Coronary artery (tissue), 2 donors: ENCODE measurements at regions not wholly inside any gene's neighbourhood (a gene's known extent, or its start where the extent isn't known, plus 50 kb on each side); places are given as distances from the start of the nearest gene placed in this dataset.

Experiments
- DNase-seq: peaks from one replicate; pipeline ENCODE4 v3.0.0-alpha.2; 2017; ENCODE audit warnings: low spot score
- H3K27ac ChIP-seq, 2 donors: fragments of 200-600 bp; sonication (generic); one replicate each; pipeline ENCODE4 v1.5.1; 2016 to 2019
- H3K4me3 ChIP-seq: fragments of 200-600 bp; sonication (generic); 2 replicates; pipeline ENCODE4 v1.5.1; 2016; ENCODE audit warnings: mild to moderate bottlenecking, moderate library complexity
- TF ChIP-seq, protein P1 (sequence below): fragments of 200-600 bp; sonication (generic); IDR thresholded peaks from one replicate; pipeline ENCODE4 v1.5.1; 2019; ENCODE audit warnings: antibody characterized with exemption

DNA sequence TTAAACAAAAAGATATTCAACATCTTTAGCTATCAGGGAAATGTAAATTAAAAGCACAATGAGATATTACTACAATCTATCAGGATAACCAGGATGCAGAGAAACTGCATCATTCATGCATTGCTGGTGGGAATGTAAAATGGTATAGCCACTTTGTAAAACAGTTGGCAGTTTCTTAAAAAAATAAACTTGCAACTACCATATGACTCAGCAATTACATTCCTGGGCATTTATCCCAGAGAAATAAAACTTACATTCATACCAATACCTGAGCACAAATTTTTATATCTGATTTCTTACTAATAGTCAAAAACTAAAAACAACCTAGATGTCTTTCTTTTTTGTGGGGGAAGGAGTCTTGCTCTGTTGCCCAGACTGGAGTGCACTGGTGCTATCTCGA is 190.3 kb upstream of the TAB2 start:
- no peak overlapping the region for H3K4me3 ChIP-seq
- TF ChIP-seq, protein P1, sequence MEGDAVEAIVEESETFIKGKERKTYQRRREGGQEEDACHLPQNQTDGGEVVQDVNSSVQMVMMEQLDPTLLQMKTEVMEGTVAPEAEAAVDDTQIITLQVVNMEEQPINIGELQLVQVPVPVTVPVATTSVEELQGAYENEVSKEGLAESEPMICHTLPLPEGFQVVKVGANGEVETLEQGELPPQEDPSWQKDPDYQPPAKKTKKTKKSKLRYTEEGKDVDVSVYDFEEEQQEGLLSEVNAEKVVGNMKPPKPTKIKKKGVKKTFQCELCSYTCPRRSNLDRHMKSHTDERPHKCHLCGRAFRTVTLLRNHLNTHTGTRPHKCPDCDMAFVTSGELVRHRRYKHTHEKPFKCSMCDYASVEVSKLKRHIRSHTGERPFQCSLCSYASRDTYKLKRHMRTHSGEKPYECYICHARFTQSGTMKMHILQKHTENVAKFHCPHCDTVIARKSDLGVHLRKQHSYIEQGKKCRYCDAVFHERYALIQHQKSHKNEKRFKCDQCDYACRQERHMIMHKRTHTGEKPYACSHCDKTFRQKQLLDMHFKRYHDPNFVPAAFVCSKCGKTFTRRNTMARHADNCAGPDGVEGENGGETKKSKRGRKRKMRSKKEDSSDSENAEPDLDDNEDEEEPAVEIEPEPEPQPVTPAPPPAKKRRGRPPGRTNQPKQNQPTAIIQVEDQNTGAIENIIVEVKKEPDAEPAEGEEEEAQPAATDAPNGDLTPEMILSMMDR, result no peak
- H3K27ac ChIP-seq, result no peak overlapping the region
- DNase-seq, result no peak

DNA sequence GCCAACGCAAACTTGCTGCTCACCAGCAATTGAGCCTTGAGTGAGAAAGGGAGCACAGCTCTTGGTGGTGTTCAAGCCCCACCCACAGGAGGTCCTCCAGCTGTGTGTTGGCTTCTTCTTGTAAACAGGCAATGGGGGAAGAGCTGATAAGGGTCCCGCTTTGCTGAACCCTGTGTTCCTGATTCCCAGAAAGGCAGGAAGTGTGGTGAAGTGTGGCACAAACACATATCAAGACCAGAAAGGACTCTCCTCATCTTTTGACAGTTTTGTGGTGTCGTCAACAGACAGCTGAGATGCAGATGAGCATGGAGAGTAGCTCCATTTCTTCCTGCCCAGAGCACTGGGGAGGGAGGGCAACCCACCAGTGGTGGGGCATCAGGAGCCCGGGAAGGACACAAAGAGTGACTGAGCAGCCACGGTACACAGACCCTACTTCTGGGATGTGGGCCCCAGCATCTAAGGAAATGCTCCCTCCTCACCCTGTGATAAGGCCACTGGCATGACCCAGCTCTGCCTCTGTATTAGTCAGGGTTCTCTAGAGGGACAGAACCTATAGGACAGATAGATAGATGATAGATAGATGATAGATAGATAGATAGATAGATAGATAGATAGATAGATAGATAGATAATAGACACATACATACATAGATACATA is 188.9 kb upstream of the TAB2 start:
- DNase-seq, result no peak
- Histone ChIP-seq H3K4me3 (no peak overlapping the region), H3K27ac (no peak overlapping the region)
- TF ChIP-seq, protein P1, result no peak

DNA sequence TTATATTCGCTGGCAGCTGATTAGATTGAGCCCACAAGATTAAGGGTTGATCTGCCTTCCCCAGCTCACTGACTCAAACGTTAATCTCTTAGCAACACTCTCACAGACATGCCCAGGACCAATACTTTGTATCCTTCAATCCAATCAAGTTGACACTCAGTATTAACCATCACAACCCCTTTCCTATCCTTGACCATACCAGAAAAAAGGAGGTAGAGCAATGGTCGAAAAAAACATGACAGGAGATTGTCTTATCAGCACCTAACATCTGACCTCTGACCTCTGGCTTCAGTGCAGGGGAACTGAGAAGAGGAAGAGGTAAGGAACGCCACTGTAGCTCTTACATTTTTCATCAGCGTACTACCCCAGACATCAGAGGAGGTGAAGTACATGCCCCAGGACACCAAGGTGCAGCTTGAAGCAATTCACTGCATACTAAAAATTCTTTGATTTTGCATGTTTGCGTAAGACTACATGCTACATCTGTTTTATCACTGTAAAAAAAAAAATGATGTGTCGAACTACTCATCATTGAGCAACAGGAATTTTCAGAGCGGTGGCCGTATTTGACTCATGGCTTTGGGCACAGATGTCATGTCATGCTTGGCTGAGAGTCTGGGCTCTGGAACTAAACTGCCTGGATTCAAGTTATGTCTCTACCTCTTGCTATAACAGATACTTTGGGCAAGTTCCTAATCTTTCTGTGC is 188.0 kb upstream of the TAB2 start:
- Histone ChIP-seq H3K27ac (no peak overlapping the region), H3K4me3 (no peak overlapping the region)
- DNase-seq, result no peak
- TF ChIP-seq, protein P1, result no peak

DNA sequence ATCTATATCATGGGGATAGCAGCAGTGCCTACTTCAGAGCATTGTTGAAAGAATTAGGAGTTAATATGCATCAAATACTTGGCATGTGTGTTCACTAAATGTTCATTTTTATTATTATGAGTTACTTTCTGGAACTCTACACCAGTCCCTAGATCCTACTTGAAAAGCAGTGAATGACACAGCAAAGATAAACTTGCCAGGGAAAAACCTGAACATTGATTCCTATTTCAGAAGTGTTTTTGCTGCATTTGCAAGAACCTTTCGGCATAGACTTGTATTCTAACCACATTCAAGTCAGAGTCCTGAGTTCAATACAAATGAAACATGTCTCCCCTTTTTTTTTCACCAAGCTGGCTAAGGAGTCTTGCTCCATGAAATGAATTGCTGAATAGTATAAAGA is 187.4 kb upstream of the TAB2 start:
- H3K4me3 ChIP-seq, result no peak overlapping the region
- no peak overlapping the region for H3K27ac ChIP-seq
- no peak for DNase-seq
- TF ChIP-seq, protein P1, result no peak

DNA sequence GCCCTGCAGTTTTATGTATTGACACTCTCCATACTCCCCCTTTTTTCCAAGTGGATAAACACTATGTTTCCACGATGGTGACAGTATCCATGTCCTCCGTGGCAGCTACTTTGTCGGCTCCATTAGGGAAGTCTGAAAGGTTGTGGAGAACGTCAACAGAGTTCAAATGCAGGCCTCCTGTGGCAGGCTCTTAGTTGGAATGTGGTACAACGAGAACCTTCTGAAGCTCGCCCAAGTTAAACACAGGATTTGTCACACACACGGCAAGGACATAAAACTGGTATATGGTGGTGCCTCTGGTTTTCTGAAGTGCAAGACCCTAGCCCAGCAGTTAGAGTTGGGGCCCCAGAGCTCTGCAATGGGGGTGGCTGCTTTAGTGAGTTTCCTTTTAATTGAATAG is 187.0 kb upstream of the TAB2 start:
- DNase-seq, result no peak
- Histone ChIP-seq H3K4me3 (no peak overlapping the region), H3K27ac (no peak overlapping the region)
- TF ChIP-seq, protein P1, result no peak

DNA sequence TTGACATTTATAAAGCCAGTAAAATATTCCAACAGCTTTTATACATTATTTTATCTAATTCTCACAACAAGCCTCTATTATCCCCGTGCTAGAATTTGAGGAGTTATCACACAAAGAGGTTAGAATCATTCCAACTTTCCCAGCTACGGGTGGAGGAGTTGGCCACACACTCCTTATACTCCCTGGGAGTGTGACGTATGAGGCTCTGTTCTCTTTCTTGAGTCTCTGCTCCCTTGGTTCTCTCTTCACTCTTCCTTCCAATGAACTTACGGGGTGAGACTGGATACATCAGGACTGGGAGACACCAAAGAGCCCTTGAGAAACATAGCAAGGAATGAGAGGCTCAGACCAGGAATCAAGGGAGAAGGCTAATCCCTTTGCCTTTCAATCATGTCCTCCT is 185.6 kb upstream of the TAB2 start:
- TF ChIP-seq, protein P1, result no peak
- DNase-seq, result no peak
- no peak overlapping the region for H3K4me3 ChIP-seq
- H3K27ac ChIP-seq, result no peak overlapping the region

DNA sequence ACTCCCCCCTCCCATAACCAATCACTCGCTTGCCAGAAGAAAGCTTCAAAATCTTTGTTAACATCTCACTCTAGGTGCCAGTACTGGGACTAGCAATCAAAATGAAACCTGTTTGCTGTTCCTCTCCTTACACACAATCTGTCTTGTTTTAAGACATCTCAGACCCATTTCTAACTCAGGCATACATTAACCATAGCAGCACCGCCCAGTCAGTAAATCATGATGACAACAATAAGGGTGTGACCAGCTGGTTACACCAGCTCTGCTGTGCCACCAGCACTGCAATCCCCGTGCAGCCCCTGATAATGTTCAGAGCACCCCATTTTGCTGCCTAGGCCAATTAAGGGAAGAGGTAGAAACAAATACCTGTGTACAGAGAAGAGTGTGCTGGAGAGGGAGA is 185.2 kb upstream of the TAB2 start:
- TF ChIP-seq, protein P1, result no peak
- DNase-seq, result no peak
- Histone ChIP-seq H3K27ac (no peak overlapping the region), H3K4me3 (no peak overlapping the region)
